Effector memory CD4-positive, alpha-beta T cell (primary cell): ENCODE measurements at regions not wholly inside any gene's neighbourhood (a gene's known extent, or its start where the extent isn't known, plus 50 kb on each side); places are given as distances from the start of the nearest gene placed in this dataset.
"Not testable (repeated sequence)": the region's sequence is repeated elsewhere in the genome, so short reads cannot be mapped to it uniquely, and the experiment has no call there.

Source experiments
- DNase-seq, 3 donors: peaks; one replicate each; pipeline ENCODE4 v3.0.0-alpha.2; 2020
- H3K27ac ChIP-seq: 2 replicates; pipeline ENCODE4 v1.7.0; 2013; ENCODE audit warnings: mild to moderate bottlenecking, low read length, moderate library complexity; ENCODE audit not compliant: insufficient read depth, poor library complexity, severe bottlenecking
- H3K27me3 ChIP-seq: replicated peaks from 2 replicates; pipeline ENCODE4 v1.7.0; 2013; ENCODE audit warnings: mild to moderate bottlenecking, low read length; ENCODE audit not compliant: insufficient read depth, control insufficient read depth, poor library complexity, severe bottlenecking
- H3K36me3 ChIP-seq: 2 replicates; pipeline ENCODE4 v1.7.0; 2013; ENCODE audit warnings: mild to moderate bottlenecking, low read length, moderate library complexity; ENCODE audit not compliant: control insufficient read depth, insufficient read depth
- H3K4me1 ChIP-seq: 2 replicates; pipeline ENCODE4 v1.7.0; 2013; ENCODE audit warnings: low read length, mild to moderate bottlenecking; ENCODE audit not compliant: control insufficient read depth, insufficient read depth, poor library complexity, severe bottlenecking
- H3K4me3 ChIP-seq: 2 replicates; pipeline ENCODE4 v1.7.0; 2013; ENCODE audit warnings: low read length, low read depth, mild to moderate bottlenecking; ENCODE audit not compliant: insufficient read depth, poor library complexity, severe bottlenecking
- H3K9me3 ChIP-seq: 2 replicates; pipeline ENCODE4 v1.7.0; 2013; ENCODE audit warnings: mild to moderate bottlenecking, low read length, moderate library complexity; ENCODE audit not compliant: control insufficient read depth

DNA sequence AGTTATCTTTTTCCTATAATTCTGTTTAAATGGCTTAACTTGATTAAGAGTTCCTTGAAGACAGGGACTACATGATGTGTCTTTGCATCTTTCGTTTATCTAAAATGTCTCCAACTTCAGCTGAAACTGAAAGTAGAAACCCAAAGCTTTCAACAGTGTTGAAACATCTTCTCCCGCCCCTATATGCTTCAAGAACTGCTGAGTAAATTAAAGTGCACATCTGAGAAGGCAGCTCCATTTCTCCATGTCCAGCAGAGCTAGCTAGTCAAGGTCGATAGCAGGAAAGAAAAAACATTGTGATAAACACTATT lies 185.7 kb upstream of the TBL1X start:
- Histone ChIP-seq H3K27ac (no peak overlapping the region), H3K4me3 (no peak overlapping the region), H3K9me3 (no peaks in the 10 kb centered on the region), H3K4me1 (peaks cover 3% of the 10 kb centered on the region), H3K36me3 (no peaks in the 10 kb centered on the region), H3K27me3 (no peaks in the 10 kb centered on the region)
- no peak for DNase-seq

DNA sequence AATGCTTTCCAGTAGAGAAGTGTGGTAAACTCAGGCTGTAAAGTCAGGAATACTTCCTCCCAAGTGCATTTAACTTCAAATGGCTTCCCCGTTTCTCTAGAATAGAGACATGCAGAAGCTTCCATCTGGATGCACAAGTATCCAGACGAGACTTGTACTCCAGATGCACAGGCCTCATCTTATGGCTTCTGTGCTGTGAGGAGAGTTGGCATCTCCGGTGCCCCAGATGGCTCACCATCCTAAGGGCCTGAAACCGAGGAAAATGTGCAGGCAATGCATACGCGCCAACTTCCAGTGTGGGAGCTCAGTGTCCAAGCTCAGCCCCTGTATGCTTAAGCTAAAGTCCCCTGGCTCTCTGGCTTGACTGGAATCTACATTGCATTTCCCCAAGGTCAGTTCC lies 184.0 kb upstream of the TBL1X start:
- H3K36me3 ChIP-seq: no peaks in the 10 kb centered on the region
- peaks cover 3% of the 10 kb centered on the region for H3K4me1 ChIP-seq
- no peaks in the 10 kb centered on the region for H3K27me3 ChIP-seq
- no peak for DNase-seq
- no peak overlapping the region for H3K4me3 ChIP-seq
- no peak overlapping the region for H3K27ac ChIP-seq
- H3K9me3 ChIP-seq: no peaks in the 10 kb centered on the region

DNA sequence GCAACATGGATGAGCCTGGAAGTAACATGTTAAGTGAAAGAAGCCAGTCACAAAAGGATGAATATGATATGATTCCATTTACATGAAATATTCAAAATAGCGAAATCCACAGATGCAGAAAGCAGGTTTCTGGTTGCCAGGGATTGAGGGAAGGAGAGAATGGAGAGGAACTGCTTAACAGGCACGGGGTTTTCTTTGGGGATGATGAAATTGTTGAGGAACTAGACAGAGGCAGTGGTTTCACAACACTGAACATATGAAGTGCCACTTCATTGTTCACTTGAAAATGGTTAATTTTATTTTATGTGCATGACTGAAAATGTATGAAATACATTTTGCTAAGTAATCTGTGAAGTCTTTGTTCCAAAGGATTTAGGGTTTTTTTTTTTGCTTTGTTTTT lies 182.5 kb upstream of the TBL1X start:
- no peak overlapping the region for H3K4me3 ChIP-seq
- H3K36me3 ChIP-seq: no peaks in the 10 kb centered on the region
- H3K4me1 ChIP-seq: peaks cover 3% of the 10 kb centered on the region
- H3K9me3 ChIP-seq: no peaks in the 10 kb centered on the region
- no peak overlapping the region for H3K27ac ChIP-seq
- DNase-seq: no peak
- no peaks in the 10 kb centered on the region for H3K27me3 ChIP-seq

DNA sequence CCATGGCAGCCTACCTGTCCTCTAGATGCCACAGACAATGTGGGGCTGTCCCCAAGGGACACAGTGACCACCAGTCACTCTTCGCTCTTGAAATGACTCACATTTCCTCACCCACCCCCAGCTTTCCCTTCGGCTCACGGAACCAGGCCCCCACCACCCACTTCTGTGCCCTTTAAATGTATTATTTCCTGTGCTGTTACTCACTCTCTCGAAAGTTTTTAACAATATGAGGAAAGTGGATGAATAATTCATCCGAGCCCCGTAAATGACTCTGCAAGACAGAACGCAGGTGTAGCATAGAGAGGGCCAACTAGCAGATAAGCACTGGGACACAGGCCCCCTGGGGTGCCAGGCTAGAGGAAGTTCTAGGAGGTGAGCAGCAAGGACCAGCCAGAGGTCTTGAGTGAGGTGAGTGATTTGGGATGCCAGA lies 179.5 kb upstream of the TBL1X start:
- no peak for DNase-seq
- Histone ChIP-seq H3K27me3 (no peaks in the 10 kb centered on the region), H3K9me3 (no peaks in the 10 kb centered on the region), H3K4me1 (no peaks in the 10 kb centered on the region), H3K36me3 (no peaks in the 10 kb centered on the region), H3K4me3 (no peak overlapping the region), H3K27ac (no peak overlapping the region)

DNA sequence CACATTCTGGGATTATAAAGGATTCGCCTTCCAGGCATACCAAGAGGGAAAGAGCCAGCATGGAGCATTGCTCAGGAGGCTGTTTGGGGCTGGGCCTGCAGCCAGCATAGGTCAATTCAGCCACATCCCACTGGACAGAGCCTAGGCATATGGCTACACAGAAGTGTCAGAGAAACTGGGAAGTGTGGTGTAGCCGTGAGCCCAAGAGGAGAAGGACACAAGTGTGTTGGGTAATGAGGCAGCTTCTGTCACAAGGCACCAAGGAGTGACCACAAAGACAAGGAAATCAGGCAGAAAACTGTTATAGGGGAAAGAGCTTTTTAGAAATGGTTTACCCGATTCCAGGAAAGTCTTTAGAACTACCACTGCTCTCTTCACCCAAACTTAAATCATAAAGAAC lies 178.6 kb upstream of the TBL1X start:
- Histone ChIP-seq H3K27me3 (no peaks in the 10 kb centered on the region), H3K9me3 (no peaks in the 10 kb centered on the region), H3K4me1 (no peaks in the 10 kb centered on the region), H3K36me3 (no peaks in the 10 kb centered on the region), H3K4me3 (no peak overlapping the region), H3K27ac (no peak overlapping the region)
- DNase-seq: no peak

DNA sequence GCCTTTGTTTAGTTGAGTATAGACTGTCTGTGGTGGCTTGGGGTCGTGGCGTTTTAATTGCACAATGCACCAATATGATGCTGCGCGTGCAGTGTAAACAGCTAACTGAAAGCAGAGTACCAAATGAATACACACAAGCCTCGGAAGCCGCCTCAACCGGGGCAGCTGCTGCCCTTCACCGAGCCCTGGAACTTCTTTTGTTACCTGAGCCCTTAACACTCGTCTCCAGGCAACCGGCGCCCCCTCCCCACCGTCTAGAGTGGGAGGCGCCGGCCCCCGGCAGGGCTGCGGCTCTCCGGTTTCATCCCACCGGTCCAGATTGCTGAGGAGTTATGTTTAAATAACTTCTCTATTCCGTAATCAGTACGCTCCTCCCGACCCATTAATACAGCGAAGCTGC lies 173.2 kb upstream of the TBL1X start:
- no peaks in the 10 kb centered on the region for H3K4me1 ChIP-seq
- H3K9me3 ChIP-seq: no peaks in the 10 kb centered on the region
- H3K4me3 ChIP-seq: no peak overlapping the region
- no peak overlapping the region for H3K27ac ChIP-seq
- no peaks in the 10 kb centered on the region for H3K36me3 ChIP-seq
- H3K27me3 ChIP-seq: no peaks in the 10 kb centered on the region
- DNase-seq: no peak

DNA sequence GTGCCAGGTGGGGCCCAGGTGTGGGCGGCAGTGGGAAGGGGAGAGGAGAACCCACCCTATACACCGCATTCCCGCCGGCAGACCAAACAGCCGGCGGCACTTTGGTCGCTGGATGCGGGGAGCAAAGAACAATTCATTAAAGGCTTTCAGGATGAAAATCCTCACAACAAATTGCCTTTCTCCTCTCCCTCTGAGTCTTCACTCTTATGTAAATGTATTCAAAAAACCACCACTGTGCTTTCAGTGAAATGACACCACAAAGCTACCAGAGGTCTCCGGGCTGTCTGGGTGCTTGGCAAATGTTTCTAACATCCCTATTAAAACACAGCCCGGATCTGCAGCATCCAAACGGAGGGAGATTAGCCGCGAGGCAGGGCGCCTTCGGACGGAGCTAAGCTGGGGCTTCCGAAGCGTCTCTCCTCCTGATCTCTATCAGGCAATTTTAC lies 171.8 kb upstream of the TBL1X start:
- Histone ChIP-seq H3K4me3 (no peak overlapping the region), H3K27ac (no peak overlapping the region), H3K27me3 (no peaks in the 10 kb centered on the region)

DNA sequence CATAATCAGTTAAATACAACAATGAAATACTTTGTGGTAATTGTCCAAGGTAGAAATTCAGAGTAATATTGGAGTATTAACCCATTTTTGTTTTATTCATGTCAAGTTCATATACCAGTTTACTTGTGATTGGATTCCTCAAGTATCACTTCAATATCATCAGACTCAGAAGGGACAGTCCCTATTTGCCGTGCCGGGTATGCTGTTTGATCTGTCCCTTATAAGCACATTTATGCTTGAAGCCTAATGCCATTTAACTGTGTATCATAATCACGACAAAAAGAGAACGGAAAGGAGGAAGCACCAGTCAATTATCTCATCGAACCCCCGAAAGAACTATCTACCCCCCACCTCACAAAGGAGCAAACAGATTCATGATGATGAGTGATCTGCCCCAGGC lies 171.0 kb upstream of the TBL1X start:
- H3K4me3 ChIP-seq: no peak overlapping the region
- H3K27me3 ChIP-seq: no peaks in the 10 kb centered on the region
- DNase-seq: no peak
- H3K4me1 ChIP-seq: no peaks in the 10 kb centered on the region
- no peak overlapping the region for H3K27ac ChIP-seq
- H3K9me3 ChIP-seq: no peaks in the 10 kb centered on the region
- no peaks in the 10 kb centered on the region for H3K36me3 ChIP-seq

More for the DNA sequence above, 171.8 kb upstream of the TBL1X start:
- Histone ChIP-seq H3K9me3 (no peaks in the 10 kb centered on the region), H3K36me3 (no peaks in the 10 kb centered on the region), H3K4me1 (no peaks in the 10 kb centered on the region)
- no peak for DNase-seq

DNA sequence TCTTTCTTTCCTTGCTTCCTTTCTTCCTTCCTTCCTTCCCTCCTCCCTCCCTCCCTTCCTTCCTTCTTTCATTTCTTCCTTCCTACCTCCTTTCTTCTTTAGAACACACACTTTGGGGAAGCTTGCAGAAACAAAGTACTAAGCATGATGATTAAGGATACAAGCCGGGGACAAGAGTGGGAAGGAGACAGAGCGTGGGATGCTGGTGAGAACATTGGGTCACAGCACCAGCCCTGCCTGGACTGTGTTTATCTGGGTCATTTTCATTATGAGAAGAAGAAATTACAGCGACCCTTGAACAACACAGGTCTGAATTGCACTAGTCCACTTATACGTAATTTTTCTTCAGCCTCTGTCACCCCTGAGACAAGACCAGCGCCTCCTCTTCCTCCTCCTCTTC lies 169.3 kb upstream of the TBL1X start:
- no peaks in the 10 kb centered on the region for H3K27me3 ChIP-seq
- no peaks in the 10 kb centered on the region for H3K36me3 ChIP-seq
- no peaks in the 10 kb centered on the region for H3K4me1 ChIP-seq
- DNase-seq: no peak
- no peaks in the 10 kb centered on the region for H3K9me3 ChIP-seq
- no peak overlapping the region for H3K27ac ChIP-seq
- no peak overlapping the region for H3K4me3 ChIP-seq

DNA sequence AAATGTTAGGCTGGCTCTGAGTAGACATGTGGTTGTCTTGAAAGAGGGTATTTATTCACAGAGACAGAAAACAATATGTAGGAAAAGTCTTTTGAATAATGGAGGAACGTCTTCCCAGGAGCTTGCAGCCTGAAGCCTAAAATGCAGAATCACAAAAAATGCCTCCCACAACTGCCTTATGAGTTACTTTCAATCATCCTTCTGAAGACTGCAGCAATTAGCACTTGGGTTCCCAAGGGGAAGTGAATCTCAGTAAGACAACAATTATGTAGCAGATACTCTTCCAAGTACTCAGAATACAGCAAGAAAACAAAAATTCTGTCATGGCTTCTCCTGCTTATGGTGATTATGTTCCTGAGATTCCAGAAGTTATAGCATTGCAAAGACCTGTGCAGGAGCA lies 166.6 kb upstream of the TBL1X start:
- Histone ChIP-seq H3K9me3 (no peaks in the 10 kb centered on the region), H3K4me3 (no peak overlapping the region), H3K27ac (no peak overlapping the region), H3K36me3 (no peaks in the 10 kb centered on the region), H3K27me3 (no peaks in the 10 kb centered on the region), H3K4me1 (no peaks in the 10 kb centered on the region)
- no peak for DNase-seq

DNA sequence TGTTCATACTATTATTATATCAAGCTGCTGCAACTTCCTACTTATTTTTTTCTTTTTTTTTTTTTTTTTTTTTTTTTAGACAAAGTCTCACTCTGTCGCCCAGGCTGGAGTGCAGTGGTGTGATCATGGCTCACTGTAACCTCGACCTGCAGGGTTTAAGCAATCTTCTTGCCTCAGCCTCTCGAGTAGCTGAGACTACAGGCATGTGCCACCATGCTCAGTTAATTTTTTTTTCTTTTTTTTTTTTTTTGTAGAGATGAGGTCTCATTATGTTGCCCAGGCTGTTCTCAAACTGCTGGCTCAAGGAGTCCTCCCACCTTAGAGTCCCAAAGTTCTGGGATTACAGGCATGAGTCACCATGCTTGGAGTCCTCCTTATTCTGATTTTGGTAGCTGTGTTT lies 165.2 kb upstream of the TBL1X start:
- not testable (repeated sequence) for H3K4me1 ChIP-seq, H3K9me3 ChIP-seq, DNase-seq, H3K36me3 ChIP-seq, H3K27ac ChIP-seq, H3K4me3 ChIP-seq, H3K27me3 ChIP-seq
